Nephron progenitor cell (in vitro differentiated cells): ENCODE measurements at regions not wholly inside any gene's neighbourhood (a gene's known extent, or its start where the extent isn't known, plus 50 kb on each side); places are given as distances from the start of the nearest gene placed in this dataset.

Source experiments
- DNase-seq: peaks from one replicate; pipeline ENCODE4 v3.0.0; 2021
- H3K27ac Mint-ChIP-seq: 2 replicates; pipeline ENCODE4 v1.8.0; 2021; ENCODE audit warnings: mild to moderate bottlenecking, moderate library complexity, mixed read lengths
- H3K27me3 Mint-ChIP-seq: 2 replicates; pipeline ENCODE4 v1.8.0; 2021; ENCODE audit warnings: mild to moderate bottlenecking, low read depth, mixed read lengths; ENCODE audit not compliant: poor library complexity
- H3K36me3 Mint-ChIP-seq: 2 replicates; pipeline ENCODE4 v1.8.0; 2021; ENCODE audit warnings: low read depth, mixed read lengths
- H3K4me1 Mint-ChIP-seq: 2 replicates; pipeline ENCODE4 v1.8.0; 2021; ENCODE audit warnings: mixed read lengths
- H3K4me3 Mint-ChIP-seq: 2 replicates; pipeline ENCODE4 v1.8.0; 2021; ENCODE audit warnings: mild to moderate bottlenecking, moderate library complexity, mixed read lengths
- H3K9me3 Mint-ChIP-seq: 2 replicates; pipeline ENCODE4 v1.8.0; 2021; ENCODE audit warnings: mild to moderate bottlenecking, moderate library complexity, mixed read lengths
- CTCF ChIP-seq: fragments of 200-600 bp; sonication (generic); IDR thresholded peaks from 2 replicates; pipeline ENCODE4 v1.5.0; 2021; ENCODE audit warnings: antibody characterized with exemption

GRCh38 chr5:54738973-54739367, 221.4 kb downstream of the SNX18 start:
- H3K4me3 Mint-ChIP-seq, result no peak overlapping the region
- no peak overlapping the region for H3K27ac Mint-ChIP-seq
- no peaks in the 10 kb centered on the region for H3K9me3 Mint-ChIP-seq

GRCh38 chr5:54738118-54738972, 220.8 kb downstream of the SNX18 start:
- H3K4me3 Mint-ChIP-seq, result no peak overlapping the region
- H3K27me3 Mint-ChIP-seq, result peaks cover 3% of the 10 kb centered on the region
- H3K9me3 Mint-ChIP-seq, result no peaks in the 10 kb centered on the region
- DNase-seq, result no peak
- no peak for TF ChIP-seq CTCF
- H3K27ac Mint-ChIP-seq, result no peak overlapping the region
- no peaks in the 10 kb centered on the region for H3K36me3 Mint-ChIP-seq
- peaks cover 20% of the 10 kb centered on the region for H3K4me1 Mint-ChIP-seq

More at GRCh38 chr5:54738973-54739367, 221.4 kb downstream of the SNX18 start:
- TF ChIP-seq CTCF, result no peak
- Mint-ChIP-seq H3K4me1 (peaks cover 26% of the 10 kb centered on the region), H3K36me3 (no peaks in the 10 kb centered on the region), H3K27me3 (peaks cover 3% of the 10 kb centered on the region)
- no peak for DNase-seq

GRCh38 chr5:54736003-54736797, 218.6 kb downstream of the SNX18 start:
- no peak for TF ChIP-seq CTCF
- H3K4me1 Mint-ChIP-seq, result peaks cover 15% of the 10 kb centered on the region
- H3K27ac Mint-ChIP-seq, result peak overlapping the region; percentile 23
- peaks cover 3% of the 10 kb centered on the region for H3K27me3 Mint-ChIP-seq
- H3K36me3 Mint-ChIP-seq, result no peaks in the 10 kb centered on the region
- DNase-seq, result no peak
- H3K4me3 Mint-ChIP-seq, result no peak overlapping the region
- H3K9me3 Mint-ChIP-seq, result no peaks in the 10 kb centered on the region

DNA sequence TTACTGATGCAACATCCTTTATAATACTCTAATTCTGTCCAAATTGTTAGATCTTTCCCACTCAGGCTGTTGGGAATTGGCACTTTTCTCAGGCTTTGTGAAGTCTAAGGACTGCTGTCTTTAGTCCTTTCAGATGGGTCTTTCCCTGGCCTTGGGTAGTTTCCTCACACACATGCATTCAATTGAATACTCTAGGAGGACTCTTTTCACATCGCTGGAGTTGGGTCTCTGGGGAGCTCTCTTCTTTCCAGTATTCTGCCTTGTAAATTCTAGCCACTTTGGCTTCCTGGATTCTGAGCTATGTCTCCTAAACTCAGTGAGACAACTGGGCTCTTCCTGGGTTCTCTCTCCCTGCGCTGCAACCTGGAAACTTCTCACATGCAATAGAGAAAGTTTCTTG, 215.5 kb downstream of the SNX18 start:
- Mint-ChIP-seq H3K4me1 (peaks cover 10% of the 10 kb centered on the region), H3K4me3 (no peak overlapping the region)

GRCh38 chr5:54732108-54732507, 214.5 kb downstream of the SNX18 start:
- DNase-seq, result no peak
- Mint-ChIP-seq H3K27ac (no peak overlapping the region), H3K4me3 (no peak overlapping the region), H3K4me1 (peaks cover 10% of the 10 kb centered on the region), H3K9me3 (no peaks in the 10 kb centered on the region), H3K36me3 (no peaks in the 10 kb centered on the region), H3K27me3 (peaks cover 6% of the 10 kb centered on the region)
- TF ChIP-seq CTCF, result no peak

More for the DNA sequence above, 215.5 kb downstream of the SNX18 start:
- peaks cover 4% of the 10 kb centered on the region for H3K27me3 Mint-ChIP-seq
- H3K27ac Mint-ChIP-seq, result no peak overlapping the region
- no peak for DNase-seq
- no peaks in the 10 kb centered on the region for H3K9me3 Mint-ChIP-seq
- no peaks in the 10 kb centered on the region for H3K36me3 Mint-ChIP-seq
- no peak for TF ChIP-seq CTCF
